ENCODE measurements at regions not wholly inside any gene's neighbourhood (a gene's known extent, or its start where the extent isn't known, plus 50 kb on each side); places are given as distances from the start of the nearest gene placed in this dataset.
"Not testable (repeated sequence)": the region's sequence is repeated elsewhere in the genome, so short reads cannot be mapped to it uniquely, and the experiment has no call there.

DNA sequence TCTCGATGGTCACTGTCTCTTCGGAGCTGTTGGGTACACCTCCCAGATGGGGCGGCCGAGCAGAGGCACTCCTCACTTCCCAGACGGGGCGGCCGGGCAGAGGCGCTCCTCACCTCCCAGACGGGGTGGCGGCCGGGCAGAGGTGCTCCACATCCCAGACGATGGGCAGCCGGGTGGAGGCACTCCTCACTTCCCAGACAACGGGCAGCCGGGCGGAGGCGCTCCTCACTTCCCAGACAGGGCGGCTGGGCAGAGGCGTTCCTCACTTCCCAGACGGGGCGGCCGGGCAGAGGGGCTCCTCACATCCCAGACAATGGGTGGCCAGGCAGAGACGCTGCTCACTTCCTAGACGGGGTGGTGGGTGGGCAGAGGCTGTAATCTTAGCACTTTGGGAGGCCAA lies 112.6 kb upstream of the EGR2 start:
- TF ChIP-seq HMGXB4 (CRISPR knock-in tag; IDR thresholded peaks at IDR 0.05; ENCODE audit: borderline replicate concordance in 1 of 2, low read depth in 1 of 2); HIVEP1 (CRISPR knock-in tag; IDR thresholded peaks at IDR 0.05); ZSCAN20 (CRISPR knock-in tag; IDR thresholded peaks at IDR 0.05; ENCODE audit: borderline replicate concordance); HDAC2 (CRISPR knock-in tag; IDR thresholded peaks at IDR 0.05); ZNF607 (CRISPR knock-in tag; IDR thresholded peaks at IDR 0.05; ENCODE audit: borderline replicate concordance); BHLHE40 (IDR thresholded peaks at IDR 0.05; ENCODE audit: low read length): not testable (repeated sequence)
